ENCODE measurements at regions not wholly inside any gene's neighbourhood (a gene's known extent, or its start where the extent isn't known, plus 50 kb on each side); places are given as distances from the start of the nearest gene placed in this dataset.

- Mint-ChIP-seq H3K27me3 (ENCODE audit: low read depth) (no peaks in the 10 kb centered on the region), H3K9me3 (no peaks in the 10 kb centered on the region), H3K4me3 (no peak overlapping the region), H3K36me3 (ENCODE audit: low read depth) (no peaks in the 10 kb centered on the region), H3K4me1 (no peaks in the 10 kb centered on the region), H3K27ac (no peak overlapping the region)
- TF ChIP-seq, protein P1, sequence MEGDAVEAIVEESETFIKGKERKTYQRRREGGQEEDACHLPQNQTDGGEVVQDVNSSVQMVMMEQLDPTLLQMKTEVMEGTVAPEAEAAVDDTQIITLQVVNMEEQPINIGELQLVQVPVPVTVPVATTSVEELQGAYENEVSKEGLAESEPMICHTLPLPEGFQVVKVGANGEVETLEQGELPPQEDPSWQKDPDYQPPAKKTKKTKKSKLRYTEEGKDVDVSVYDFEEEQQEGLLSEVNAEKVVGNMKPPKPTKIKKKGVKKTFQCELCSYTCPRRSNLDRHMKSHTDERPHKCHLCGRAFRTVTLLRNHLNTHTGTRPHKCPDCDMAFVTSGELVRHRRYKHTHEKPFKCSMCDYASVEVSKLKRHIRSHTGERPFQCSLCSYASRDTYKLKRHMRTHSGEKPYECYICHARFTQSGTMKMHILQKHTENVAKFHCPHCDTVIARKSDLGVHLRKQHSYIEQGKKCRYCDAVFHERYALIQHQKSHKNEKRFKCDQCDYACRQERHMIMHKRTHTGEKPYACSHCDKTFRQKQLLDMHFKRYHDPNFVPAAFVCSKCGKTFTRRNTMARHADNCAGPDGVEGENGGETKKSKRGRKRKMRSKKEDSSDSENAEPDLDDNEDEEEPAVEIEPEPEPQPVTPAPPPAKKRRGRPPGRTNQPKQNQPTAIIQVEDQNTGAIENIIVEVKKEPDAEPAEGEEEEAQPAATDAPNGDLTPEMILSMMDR (IDR thresholded peaks at IDR 0.05; ENCODE audit: unreplicated experiment in 3 of 3) = no peak
Observed at GRCh38 chr4:33193109-33193508, 2472.9 kb downstream of the PCDH7 start.

DNA sequence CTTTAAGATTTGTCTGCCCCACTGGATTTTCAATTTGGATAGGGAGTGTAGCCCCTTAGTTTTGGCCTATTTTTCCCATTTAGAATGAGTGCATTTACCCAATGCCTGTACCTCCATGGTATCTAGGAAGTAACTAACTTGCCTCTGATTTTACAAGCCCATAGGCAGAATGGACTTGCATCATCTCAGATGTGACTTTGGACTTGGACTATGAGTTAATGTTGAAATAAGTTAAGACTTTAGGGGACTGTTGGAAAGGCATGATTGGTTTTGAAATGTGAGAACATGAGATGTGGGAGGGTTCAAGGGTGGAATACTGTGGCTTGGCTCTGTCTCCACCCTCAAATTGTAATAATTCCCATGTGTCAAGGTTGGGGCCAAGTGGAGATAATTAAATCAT lies 2480.2 kb downstream of the PCDH7 start:
- Mint-ChIP-seq H3K36me3 (ENCODE audit: low read depth) (no peaks in the 10 kb centered on the region), H3K27ac (no peak overlapping the region), H3K4me3 (no peak overlapping the region), H3K4me1 (no peaks in the 10 kb centered on the region), H3K9me3 (no peaks in the 10 kb centered on the region), H3K27me3 (ENCODE audit: low read depth) (no peaks in the 10 kb centered on the region)
- TF ChIP-seq, protein P1 (IDR thresholded peaks at IDR 0.05; ENCODE audit: unreplicated experiment in 3 of 3) = no peak

GRCh38 chr4:33218238-33218637 lies 2498.1 kb downstream of the PCDH7 start:
- no peak overlapping the region for H3K4me3 Mint-ChIP-seq
- no peaks in the 10 kb centered on the region for H3K9me3 Mint-ChIP-seq
- no peaks in the 10 kb centered on the region for H3K36me3 Mint-ChIP-seq (ENCODE audit: low read depth)
- H3K4me1 Mint-ChIP-seq = no peaks in the 10 kb centered on the region
- H3K27ac Mint-ChIP-seq = no peak overlapping the region
- no peaks in the 10 kb centered on the region for H3K27me3 Mint-ChIP-seq (ENCODE audit: low read depth)
- TF ChIP-seq, protein P1 (IDR thresholded peaks at IDR 0.05; ENCODE audit: unreplicated experiment in 3 of 3) = no peak

DNA sequence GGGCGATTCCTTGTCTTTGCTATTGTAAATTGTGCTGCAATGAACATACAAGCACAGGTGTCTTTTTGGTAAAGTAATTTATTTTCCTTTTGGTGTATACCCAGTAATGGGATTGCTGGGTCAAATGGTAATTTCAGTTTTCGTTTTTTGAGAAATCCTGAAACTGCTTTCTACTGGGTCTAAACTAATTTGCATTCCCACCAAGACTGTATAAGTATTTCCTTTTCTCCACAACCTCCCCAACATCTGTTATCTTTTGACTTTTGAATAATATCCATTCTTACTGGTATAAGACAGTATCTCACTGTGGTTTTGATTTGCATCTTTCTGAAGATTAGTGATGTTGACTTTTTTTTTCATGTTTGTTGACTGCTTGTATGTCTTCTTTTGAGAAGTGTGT lies 2506.0 kb downstream of the PCDH7 start:
- H3K27me3 Mint-ChIP-seq (ENCODE audit: low read depth) = no peaks in the 10 kb centered on the region

GRCh38 chr4:33226783-33227182 lies 2506.6 kb downstream of the PCDH7 start:
- no peaks in the 10 kb centered on the region for H3K36me3 Mint-ChIP-seq (ENCODE audit: low read depth)
- no peak overlapping the region for H3K4me3 Mint-ChIP-seq
- peaks cover 5% of the 10 kb centered on the region for H3K9me3 Mint-ChIP-seq
- no peaks in the 10 kb centered on the region for H3K27me3 Mint-ChIP-seq (ENCODE audit: low read depth)
- H3K27ac Mint-ChIP-seq = no peak overlapping the region
- TF ChIP-seq, protein P1 (IDR thresholded peaks at IDR 0.05; ENCODE audit: unreplicated experiment in 3 of 3) = no peak
- no peaks in the 10 kb centered on the region for H3K4me1 Mint-ChIP-seq

More for the DNA sequence above, 2506.0 kb downstream of the PCDH7 start:
- H3K4me3 Mint-ChIP-seq = no peak overlapping the region
- no peak overlapping the region for H3K27ac Mint-ChIP-seq
- no peaks in the 10 kb centered on the region for H3K36me3 Mint-ChIP-seq (ENCODE audit: low read depth)
- peaks cover 5% of the 10 kb centered on the region for H3K9me3 Mint-ChIP-seq
- H3K4me1 Mint-ChIP-seq = no peaks in the 10 kb centered on the region
- TF ChIP-seq, protein P1 (IDR thresholded peaks at IDR 0.05; ENCODE audit: unreplicated experiment in 3 of 3) = no peak

DNA sequence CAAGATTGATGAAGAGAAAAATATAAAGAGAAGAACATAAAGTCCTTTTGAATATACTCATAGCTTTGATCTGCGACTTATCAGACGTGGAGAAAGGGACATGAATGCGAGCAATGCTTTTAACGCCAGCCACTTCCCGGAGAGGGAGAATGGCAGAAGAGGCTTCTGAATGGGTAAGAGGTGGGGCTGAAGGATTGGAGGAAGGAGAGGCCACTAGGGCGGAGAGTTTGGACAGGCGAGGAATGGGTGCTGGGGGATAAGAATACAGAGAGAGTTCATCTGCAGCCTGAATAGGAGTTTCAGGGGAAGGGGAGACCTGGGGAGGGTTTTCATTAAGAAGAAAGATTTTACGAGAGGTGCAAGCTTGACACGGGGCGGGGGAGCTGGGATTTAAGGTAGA lies 2534.9 kb downstream of the PCDH7 start:
- Mint-ChIP-seq H3K36me3 (ENCODE audit: low read depth) (no peaks in the 10 kb centered on the region), H3K9me3 (no peaks in the 10 kb centered on the region), H3K27ac (no peak overlapping the region), H3K4me3 (no peak overlapping the region), H3K27me3 (ENCODE audit: low read depth) (peaks cover 3% of the 10 kb centered on the region), H3K4me1 (no peaks in the 10 kb centered on the region)
- TF ChIP-seq, protein P1 (IDR thresholded peaks at IDR 0.05; ENCODE audit: unreplicated experiment in 3 of 3) = no peak

All from nephron (organoid).